T-cell (primary cell): ENCODE measurements at regions not wholly inside any gene's neighbourhood (a gene's known extent, or its start where the extent isn't known, plus 50 kb on each side); places are given as distances from the start of the nearest gene placed in this dataset.

Experiments
- ATAC-seq, 4 experiments: fragments of 200-7000 bp in 3 of 4; fragments of 150-1000 bp in 1 of 4; cut with Tn5 transposase; replicated peaks in 1 of 4; 1 replicate in 3 of 4; 2 replicates in 1 of 4; pipeline ENCODE4 v1.10.0; 2021; ENCODE audit warnings: moderate library complexity in 3 of 4, mild to moderate bottlenecking in 2 of 4, moderate number of reproducible peaks in 1 of 4
- CTCF ChIA-PET, 2 donors: fragments of 300-600 bp; sonication (Branson Sonifier 250); formaldehyde crosslinking; loops; one replicate each; lab custom pipeline; 2022; ENCODE audit warnings: antibody characterized with exemption in 2 of 2; lab: Charles Lee
- POLR2A ChIA-PET, 2 donors: fragments of 300-600 bp; sonication (Branson Sonifier 250); formaldehyde crosslinking; loops; one replicate each; lab custom pipeline; 2022; ENCODE audit warnings: antibody characterized with exemption in 2 of 2; lab: Charles Lee
- DNase-seq, 35 experiments: peaks; one replicate each; pipeline versions ENCODE4 v3.0.0 to v3.0.0-alpha.2; 2013 to 2023
- H3K27ac ChIP-seq: one replicate; pipeline ENCODE4 v1.5.1; 2013; ENCODE audit warnings: low read length
- H3K27me3 ChIP-seq, 2 experiments: replicated peaks in 1 of 2; 1 replicate in 1 of 2; 2 replicates in 1 of 2; pipeline versions ENCODE4 v1.6.1 to v1.7.0; 2013; ENCODE audit warnings: low read length in 1 of 2, mixed read lengths in 1 of 2; ENCODE audit not compliant: control insufficient read depth in 2 of 2, insufficient read depth in 2 of 2; ENCODE audit errors: extremely low read depth in 1 of 2
- H3K36me3 ChIP-seq, 2 donors: 1 replicate in 1 of 2; 2 replicates in 1 of 2; pipeline versions ENCODE4 v1.6.1 to v1.7.0; 2013; ENCODE audit warnings: low read length in 1 of 2; ENCODE audit not compliant: control insufficient read depth in 2 of 2, insufficient read depth in 1 of 2; ENCODE audit errors: extremely low read depth in 1 of 2
- H3K4me1 ChIP-seq, 2 experiments: 1 replicate in 1 of 2; 2 replicates in 1 of 2; pipeline versions ENCODE4 v1.6.1 to v1.7.0; 2013; ENCODE audit warnings: low read length in 2 of 2, mixed read lengths in 1 of 2; ENCODE audit not compliant: insufficient read depth in 2 of 2, control insufficient read depth in 1 of 2; ENCODE audit errors: extremely low read depth in 1 of 2
- H3K4me3 ChIP-seq, 2 donors: 1 replicate in 1 of 2; 2 replicates in 1 of 2; pipeline versions ENCODE4 v1.5.1 to v1.7.0; 2013; ENCODE audit warnings: mild to moderate bottlenecking in 2 of 2, low read length in 1 of 2, moderate library complexity in 1 of 2; ENCODE audit not compliant: control insufficient read depth in 1 of 2; ENCODE audit errors: extremely low read depth in 1 of 2
- H3K9me3 ChIP-seq: 2 replicates; pipeline ENCODE4 v1.7.0; 2013
- H3K27ac Mint-ChIP-seq, 2 donors: one replicate each; pipeline ENCODE4 v1.8.0; 2020 to 2021; ENCODE audit warnings: mild to moderate bottlenecking in 2 of 2, mixed read lengths in 2 of 2
- H3K27me3 Mint-ChIP-seq, 2 donors: one replicate each; pipeline ENCODE4 v1.8.0; 2021 to 2022; ENCODE audit warnings: mixed read lengths in 2 of 2
- H3K36me3 Mint-ChIP-seq: one replicate; pipeline ENCODE4 v1.8.0; 2021; ENCODE audit warnings: mixed read lengths
- H3K4me1 Mint-ChIP-seq, 3 donors: one replicate each; pipeline ENCODE4 v1.8.0; 2020 to 2022; ENCODE audit warnings: mixed read lengths in 3 of 3, mild to moderate bottlenecking in 1 of 3
- H3K4me3 Mint-ChIP-seq, 3 donors: one replicate each; pipeline ENCODE4 v1.8.0; 2020 to 2022; ENCODE audit warnings: mild to moderate bottlenecking in 3 of 3, mixed read lengths in 3 of 3, moderate library complexity in 3 of 3
- H3K9me3 Mint-ChIP-seq, 3 donors: one replicate each; pipeline ENCODE4 v1.8.0; 2020 to 2022; ENCODE audit warnings: mixed read lengths in 3 of 3
- WGBS: methylation state at CpG from one replicate; pipeline ENCODE4 v1.1.5; 2013; ENCODE audit warnings: missing lambda C conversion rate; ENCODE audit not compliant: insufficient coverage; 5-methylcytosine and 5-hydroxymethylcytosine counted together

DNA sequence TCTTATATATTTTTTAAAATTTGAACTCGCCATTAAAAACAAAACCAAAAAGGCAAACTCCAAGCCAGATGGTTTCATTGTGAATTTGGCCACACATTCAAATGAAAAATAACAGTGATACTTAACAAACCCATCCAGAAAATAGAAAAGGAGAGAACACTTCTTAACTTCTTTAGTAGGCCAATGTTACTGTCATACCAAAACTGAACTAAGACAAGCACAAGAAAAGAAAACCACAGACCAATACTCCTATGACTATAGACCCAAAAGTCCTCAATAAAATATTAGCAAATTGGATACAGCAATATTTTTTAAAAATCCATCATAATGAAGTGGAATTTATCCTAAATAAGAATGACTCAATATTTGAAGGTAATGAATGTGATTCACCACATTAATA, 73.5 kb upstream of the ALDH1A3 start:
- Mint-ChIP-seq H3K27me3 (no peaks in the 10 kb centered on the region), H3K4me1 (no peaks in the 10 kb centered on the region), H3K9me3 (peaks cover 0 to 7% (median 4%) of the 10 kb centered on the region in 3 donors), H3K4me3 (no peak overlapping the region), H3K27ac (no peak overlapping the region), H3K36me3 (peaks cover 3% of the 10 kb centered on the region)
- Histone ChIP-seq H3K36me3 (no peaks in the 10 kb centered on the region), H3K4me3 (no peak overlapping the region), H3K9me3 (no peaks in the 10 kb centered on the region), H3K27me3 (peaks cover 0 to 8% of the 10 kb centered on the region in 2 experiments), H3K4me1 (no peaks in the 10 kb centered on the region), H3K27ac (no peak overlapping the region)
- DNase-seq, result no peak
- no CpG with 5 or more reads among the region's 1 CpG for WGBS
- POLR2A ChIA-PET, result no interaction called here
- no peak for ATAC-seq
- CTCF ChIA-PET, result no interaction called here

DNA sequence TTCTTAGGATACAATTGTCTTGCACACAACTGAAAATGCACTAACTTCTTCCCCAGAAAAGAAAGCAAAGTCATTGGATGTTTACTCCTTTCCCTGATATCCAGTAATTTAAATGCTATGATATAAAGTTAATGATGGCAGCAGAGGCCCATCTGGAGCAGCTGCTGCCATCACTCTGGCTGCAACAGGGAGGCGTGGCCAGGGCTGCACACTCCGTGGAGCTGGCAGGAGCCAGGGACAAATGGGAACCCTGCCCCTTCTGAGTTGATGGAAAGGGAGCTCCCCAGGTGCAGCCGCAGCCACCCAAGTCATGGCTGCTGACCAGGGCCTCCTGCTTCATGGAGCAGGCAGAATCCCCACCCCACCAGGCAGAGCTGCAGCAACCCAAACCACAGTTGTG, 72.6 kb upstream of the ALDH1A3 start:
- no peak overlapping the region for H3K4me3 Mint-ChIP-seq
- no peak overlapping the region for H3K27ac Mint-ChIP-seq
- H3K27me3 Mint-ChIP-seq, result no peaks in the 10 kb centered on the region
- Histone ChIP-seq H3K4me1 (no peaks in the 10 kb centered on the region), H3K27ac (no peak overlapping the region), H3K27me3 (peaks cover 0 to 8% of the 10 kb centered on the region in 2 experiments), H3K36me3 (no peaks in the 10 kb centered on the region), H3K9me3 (no peaks in the 10 kb centered on the region), H3K4me3 (no peak overlapping the region)
- DNase-seq, result no peak
- no peak for ATAC-seq
- ChIA-PET POLR2A (no interaction called here), CTCF (interaction anchor here in 1 of 2 donors (0.7 kb wide), 1 partner anchor 867 kb away, joined by 3 read pairs; no protein-coding TSS in a partner anchor)
- H3K4me1 Mint-ChIP-seq, result no peaks in the 10 kb centered on the region
- WGBS, result 58% methylated on average over 2 of the region's 3 CpGs
- H3K36me3 Mint-ChIP-seq, result peaks cover 3% of the 10 kb centered on the region
- peaks cover 0 to 7% (median 4%) of the 10 kb centered on the region in 3 donors for H3K9me3 Mint-ChIP-seq

DNA sequence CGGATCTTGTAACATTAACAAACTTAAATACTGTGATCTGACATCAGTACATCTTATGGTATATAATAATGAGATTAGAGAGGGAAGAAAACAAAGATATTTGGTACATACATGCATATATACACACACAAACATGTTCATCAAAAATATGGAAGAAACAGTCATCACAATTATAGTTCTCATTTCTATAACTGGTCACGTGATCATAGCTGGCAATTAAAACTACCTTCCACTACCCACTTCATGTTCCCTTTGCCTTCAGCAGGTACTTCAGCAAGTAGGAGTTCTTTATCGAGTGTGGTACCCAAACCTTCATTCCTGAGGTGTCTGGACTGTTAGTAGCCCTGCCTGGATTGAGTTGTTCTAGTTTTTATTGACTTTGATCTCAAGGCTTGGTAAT, 70.9 kb upstream of the ALDH1A3 start:
- no peaks in the 10 kb centered on the region for H3K9me3 ChIP-seq
- H3K36me3 ChIP-seq, result no peaks in the 10 kb centered on the region
- Mint-ChIP-seq H3K27me3 (no peaks in the 10 kb centered on the region), H3K4me1 (no peaks in the 10 kb centered on the region), H3K27ac (no peak overlapping the region), H3K4me3 (no peak overlapping the region), H3K36me3 (peaks cover 3% of the 10 kb centered on the region), H3K9me3 (peaks cover 0 to 7% (median 4%) of the 10 kb centered on the region in 3 donors)
- ATAC-seq (no peak), DNase-seq (no peak)
- WGBS, result 71% methylated on average over 1 of the region's 3 CpGs
- CTCF ChIA-PET, result no interaction called here
- POLR2A ChIA-PET, result no interaction called here
- H3K4me1 ChIP-seq, result no peaks in the 10 kb centered on the region
- no peak overlapping the region for H3K27ac ChIP-seq
- H3K4me3 ChIP-seq, result no peak overlapping the region
- H3K27me3 ChIP-seq, result no peaks in the 10 kb centered on the region

DNA sequence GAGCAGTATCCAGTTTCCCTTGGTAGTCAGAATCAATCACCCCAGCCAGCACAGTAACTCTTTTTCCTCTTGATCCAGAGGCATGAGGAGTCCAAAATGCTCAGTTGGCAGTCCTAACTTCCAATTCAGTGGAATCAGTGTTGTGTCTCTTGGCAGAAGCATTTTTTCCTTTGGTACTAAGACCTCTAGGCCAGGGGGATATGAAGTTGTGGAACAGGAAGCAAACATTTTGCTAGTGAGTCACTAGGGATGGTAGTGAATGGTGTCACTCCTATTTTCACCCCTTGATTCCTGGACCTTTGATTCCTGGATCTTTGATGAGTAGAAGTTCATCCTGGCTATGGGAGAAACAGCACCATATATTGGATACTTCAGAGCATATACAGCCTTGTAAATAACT, 70.5 kb upstream of the ALDH1A3 start:
- Mint-ChIP-seq H3K36me3 (peaks cover 3% of the 10 kb centered on the region), H3K4me3 (no peak overlapping the region), H3K27ac (no peak overlapping the region), H3K27me3 (no peaks in the 10 kb centered on the region), H3K4me1 (no peaks in the 10 kb centered on the region), H3K9me3 (peaks cover 0 to 7% (median 4%) of the 10 kb centered on the region in 3 donors)
- POLR2A ChIA-PET, result no interaction called here
- Histone ChIP-seq H3K36me3 (no peaks in the 10 kb centered on the region), H3K4me3 (no peak overlapping the region), H3K4me1 (no peaks in the 10 kb centered on the region), H3K9me3 (no peaks in the 10 kb centered on the region), H3K27ac (no peak overlapping the region), H3K27me3 (no peaks in the 10 kb centered on the region)
- no peak for ATAC-seq
- no peak for DNase-seq
- CTCF ChIA-PET, result no interaction called here

DNA sequence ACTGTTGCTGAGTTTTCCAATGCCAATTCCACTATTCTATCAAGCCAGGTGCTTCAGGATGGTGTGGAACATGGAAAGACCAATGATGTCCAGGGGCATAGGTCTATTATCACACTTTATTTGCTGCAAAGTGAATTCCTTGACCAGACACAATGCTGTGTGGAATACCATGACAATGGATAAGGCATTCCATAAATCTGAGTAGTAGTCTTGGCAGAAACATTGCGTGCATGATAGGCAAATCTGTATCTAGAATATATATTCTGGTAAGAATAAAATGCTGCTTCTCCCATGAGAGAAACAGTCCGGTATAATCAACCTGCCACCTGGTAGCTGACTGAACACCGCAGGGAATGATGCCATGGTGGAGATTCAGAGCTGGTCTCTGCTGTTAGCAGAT, 70.0 kb upstream of the ALDH1A3 start:
- Histone ChIP-seq H3K4me3 (no peak overlapping the region), H3K4me1 (no peaks in the 10 kb centered on the region), H3K9me3 (no peaks in the 10 kb centered on the region), H3K27me3 (no peaks in the 10 kb centered on the region), H3K36me3 (no peaks in the 10 kb centered on the region), H3K27ac (no peak overlapping the region)
- no peaks in the 10 kb centered on the region for H3K27me3 Mint-ChIP-seq
- ChIA-PET POLR2A (no interaction called here), CTCF (no interaction called here)
- no peaks in the 10 kb centered on the region for H3K4me1 Mint-ChIP-seq
- H3K9me3 Mint-ChIP-seq, result peaks cover 0 to 7% (median 4%) of the 10 kb centered on the region in 3 donors
- H3K4me3 Mint-ChIP-seq, result no peak overlapping the region
- WGBS, result no CpG with 5 or more reads among the region's 3 CpGs
- DNase-seq (no peak), ATAC-seq (no peak)
- H3K27ac Mint-ChIP-seq, result no peak overlapping the region
- peaks cover 3% of the 10 kb centered on the region for H3K36me3 Mint-ChIP-seq

DNA sequence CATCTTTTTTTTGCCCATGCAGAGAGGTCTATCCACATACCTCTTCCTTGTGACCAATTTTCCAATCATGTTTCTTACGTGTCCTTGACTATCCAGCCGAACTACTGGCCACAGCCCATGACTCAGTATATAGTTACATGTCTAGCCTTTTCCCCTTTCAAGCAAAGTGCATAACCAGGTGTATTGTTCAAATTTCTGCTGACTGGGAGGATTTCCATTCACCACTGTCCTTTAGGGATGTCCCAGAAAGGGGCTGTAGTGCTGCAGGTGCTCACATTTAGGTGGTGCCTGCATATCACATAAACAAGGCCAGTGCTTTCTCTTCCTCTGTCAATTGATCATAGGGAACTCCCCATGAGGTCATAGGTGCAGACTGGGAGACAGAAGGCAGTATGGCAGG, 69.4 kb upstream of the ALDH1A3 start:
- Histone ChIP-seq H3K9me3 (no peaks in the 10 kb centered on the region), H3K27ac (no peak overlapping the region), H3K4me3 (no peak overlapping the region), H3K36me3 (no peaks in the 10 kb centered on the region), H3K4me1 (no peaks in the 10 kb centered on the region), H3K27me3 (no peaks in the 10 kb centered on the region)
- no peak overlapping the region for H3K4me3 Mint-ChIP-seq
- no peaks in the 10 kb centered on the region for H3K27me3 Mint-ChIP-seq
- no peak overlapping the region for H3K27ac Mint-ChIP-seq
- ATAC-seq, result no peak
- peaks cover 4 to 7% (median 6%) of the 10 kb centered on the region in 3 donors for H3K9me3 Mint-ChIP-seq
- ChIA-PET CTCF (no interaction called here), POLR2A (no interaction called here)
- no peak for DNase-seq
- WGBS, result 72% methylated on average over 2 of the region's 2 CpGs
- H3K4me1 Mint-ChIP-seq, result no peaks in the 10 kb centered on the region
- H3K36me3 Mint-ChIP-seq, result peaks cover 3% of the 10 kb centered on the region

DNA sequence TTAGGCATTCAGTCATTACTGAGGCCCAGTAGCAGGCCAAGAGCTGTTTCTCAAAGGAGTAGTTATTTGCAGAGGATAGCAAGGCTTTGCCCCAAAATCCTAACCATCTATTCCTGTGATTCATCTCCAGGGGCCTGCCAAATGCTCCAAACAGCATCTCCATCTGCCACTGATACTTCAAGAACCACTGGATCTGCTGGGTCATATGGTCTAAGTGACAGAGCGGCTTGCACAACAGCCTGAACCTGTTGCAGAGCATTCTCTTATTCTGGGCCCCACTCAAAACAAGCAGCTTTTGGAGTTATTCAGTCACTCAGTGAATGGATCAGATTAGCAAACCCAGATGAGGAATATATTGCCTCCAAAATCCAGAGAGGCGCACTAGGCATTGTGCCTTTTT, 68.8 kb upstream of the ALDH1A3 start:
- ChIA-PET CTCF (no interaction called here), POLR2A (no interaction called here)
- peaks cover 3% of the 10 kb centered on the region for H3K36me3 Mint-ChIP-seq
- Histone ChIP-seq H3K9me3 (no peaks in the 10 kb centered on the region), H3K4me1 (no peaks in the 10 kb centered on the region), H3K4me3 (no peak overlapping the region), H3K27ac (no peak overlapping the region), H3K27me3 (no peaks in the 10 kb centered on the region), H3K36me3 (no peaks in the 10 kb centered on the region)
- H3K27ac Mint-ChIP-seq, result no peak overlapping the region
- peaks cover 7 to 12% (median 7%) of the 10 kb centered on the region in 3 donors for H3K9me3 Mint-ChIP-seq
- ATAC-seq (no peak), DNase-seq (no peak)
- WGBS, result 86% methylated on average over 1 of the region's 2 CpGs
- H3K4me3 Mint-ChIP-seq, result no peak overlapping the region
- no peaks in the 10 kb centered on the region for H3K27me3 Mint-ChIP-seq
- no peaks in the 10 kb centered on the region for H3K4me1 Mint-ChIP-seq
